Fibroblast of the aortic adventitia (primary cell): ENCODE measurements at regions not wholly inside any gene's neighbourhood (a gene's known extent, or its start where the extent isn't known, plus 50 kb on each side); places are given as distances from the start of the nearest gene placed in this dataset.

Experiments used
- DNase-seq: peaks from one replicate; pipeline ENCODE4 v3.0.0-alpha.2; 2010; ENCODE audit warnings: low read depth
- H3K4me3 ChIP-seq: 2 replicates; pipeline ENCODE4 v1.5.1; 2011; ENCODE audit warnings: low read depth, mild to moderate bottlenecking, control low read depth, low read length, moderate library complexity
- TF ChIP-seq, protein P1 (sequence below): IDR thresholded peaks from 2 replicates; pipeline ENCODE4 v1.5.1; 2011; ENCODE audit warnings: mild to moderate bottlenecking, low read length, control low read depth, inconsistent platforms; ENCODE audit not compliant: insufficient read depth

DNA sequence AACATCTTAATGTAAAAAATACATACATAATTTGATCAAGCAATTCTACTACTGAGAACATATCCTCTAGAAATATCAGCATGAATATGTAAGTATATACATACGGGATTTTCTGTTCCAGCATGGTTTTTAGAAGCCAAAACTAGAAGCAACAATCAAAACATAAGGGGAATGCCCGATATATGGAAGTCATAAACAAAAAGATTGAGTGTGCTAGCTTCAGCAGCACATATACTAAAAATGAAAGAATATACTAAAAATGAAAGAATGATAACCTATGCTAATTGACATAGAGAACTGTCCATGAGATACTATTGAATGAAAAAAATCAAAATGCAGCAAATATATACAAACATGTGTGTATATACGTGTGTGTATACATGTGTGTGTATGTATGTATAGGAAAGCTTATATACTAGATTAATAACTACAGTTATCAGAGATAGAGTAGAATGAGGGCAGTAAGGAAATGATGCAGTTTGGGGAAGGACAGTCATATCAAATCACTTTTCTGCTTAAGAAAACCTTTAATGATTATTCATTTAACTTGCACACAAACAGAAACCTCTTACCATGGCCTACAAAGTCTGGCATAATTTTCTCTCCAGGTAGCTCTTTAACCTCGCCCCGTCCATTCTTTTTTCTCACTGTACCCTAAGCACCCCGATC, 72.9 kb downstream of the NPY start:
- TF ChIP-seq, protein P1, sequence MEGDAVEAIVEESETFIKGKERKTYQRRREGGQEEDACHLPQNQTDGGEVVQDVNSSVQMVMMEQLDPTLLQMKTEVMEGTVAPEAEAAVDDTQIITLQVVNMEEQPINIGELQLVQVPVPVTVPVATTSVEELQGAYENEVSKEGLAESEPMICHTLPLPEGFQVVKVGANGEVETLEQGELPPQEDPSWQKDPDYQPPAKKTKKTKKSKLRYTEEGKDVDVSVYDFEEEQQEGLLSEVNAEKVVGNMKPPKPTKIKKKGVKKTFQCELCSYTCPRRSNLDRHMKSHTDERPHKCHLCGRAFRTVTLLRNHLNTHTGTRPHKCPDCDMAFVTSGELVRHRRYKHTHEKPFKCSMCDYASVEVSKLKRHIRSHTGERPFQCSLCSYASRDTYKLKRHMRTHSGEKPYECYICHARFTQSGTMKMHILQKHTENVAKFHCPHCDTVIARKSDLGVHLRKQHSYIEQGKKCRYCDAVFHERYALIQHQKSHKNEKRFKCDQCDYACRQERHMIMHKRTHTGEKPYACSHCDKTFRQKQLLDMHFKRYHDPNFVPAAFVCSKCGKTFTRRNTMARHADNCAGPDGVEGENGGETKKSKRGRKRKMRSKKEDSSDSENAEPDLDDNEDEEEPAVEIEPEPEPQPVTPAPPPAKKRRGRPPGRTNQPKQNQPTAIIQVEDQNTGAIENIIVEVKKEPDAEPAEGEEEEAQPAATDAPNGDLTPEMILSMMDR, result no peak
- no peak for DNase-seq
- no peak overlapping the region for H3K4me3 ChIP-seq

DNA sequence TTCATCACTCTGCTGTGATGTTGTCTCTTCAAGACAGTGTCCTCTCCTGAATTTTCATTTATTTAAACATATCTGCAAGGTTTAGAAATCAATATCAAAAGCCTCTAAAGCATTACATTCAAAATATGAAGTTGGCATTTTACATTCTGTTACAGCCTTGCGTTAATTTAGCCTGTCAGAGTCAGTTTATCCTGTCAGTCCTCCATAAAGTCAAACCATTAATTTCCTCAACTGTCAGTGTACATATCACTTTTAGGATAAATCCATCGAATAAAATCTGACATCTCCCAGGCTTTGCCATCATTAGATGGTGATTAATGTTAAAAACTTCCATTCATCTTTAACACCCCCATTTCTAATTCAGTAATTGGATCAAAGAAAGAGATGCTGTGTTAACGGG, 77.0 kb downstream of the NPY start:
- no peak for DNase-seq
- TF ChIP-seq, protein P1, result no peak
- no peak overlapping the region for H3K4me3 ChIP-seq

DNA sequence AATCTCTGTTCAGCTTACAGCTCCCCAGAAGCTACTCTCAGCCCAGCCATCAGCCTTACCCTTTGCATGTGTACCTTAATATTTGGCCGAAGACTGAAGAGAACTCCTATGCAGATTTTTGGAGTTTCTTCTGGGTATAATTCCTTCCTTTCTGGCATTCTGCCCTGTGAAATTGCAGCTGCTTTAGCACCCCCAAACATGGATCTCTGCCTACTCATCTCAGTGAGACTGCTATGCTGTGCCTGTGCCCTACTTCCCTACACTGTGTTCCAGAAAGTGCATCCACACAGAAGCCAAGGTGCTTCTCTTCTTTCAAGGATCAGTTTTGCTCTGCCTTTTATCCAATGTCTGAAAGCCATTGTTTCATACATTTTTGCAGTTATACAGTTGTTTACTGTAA, 81.6 kb downstream of the NPY start:
- no peak overlapping the region for H3K4me3 ChIP-seq
- DNase-seq, result no peak
- TF ChIP-seq, protein P1, result no peak

DNA sequence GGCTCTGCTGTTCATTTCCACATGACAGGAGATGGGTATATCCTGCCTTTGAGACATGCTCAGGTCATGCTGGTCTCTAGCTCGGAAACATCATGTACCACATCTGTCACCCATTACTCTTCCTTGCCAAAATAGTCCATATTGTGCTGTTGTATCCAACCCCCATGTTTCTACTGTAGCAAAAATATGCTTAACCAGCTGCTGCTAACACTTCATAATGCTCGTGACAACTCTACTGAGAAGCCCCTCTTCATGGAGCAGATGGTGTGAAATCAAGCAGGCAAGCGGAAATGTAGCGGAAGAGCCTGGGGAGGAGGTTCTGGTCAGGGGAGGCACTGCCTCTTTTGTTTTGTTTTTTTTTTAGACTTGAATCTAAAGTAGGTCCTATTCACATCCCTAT, 82.9 kb downstream of the NPY start:
- TF ChIP-seq, protein P1, result no peak
- no peak overlapping the region for H3K4me3 ChIP-seq
- no peak for DNase-seq

DNA sequence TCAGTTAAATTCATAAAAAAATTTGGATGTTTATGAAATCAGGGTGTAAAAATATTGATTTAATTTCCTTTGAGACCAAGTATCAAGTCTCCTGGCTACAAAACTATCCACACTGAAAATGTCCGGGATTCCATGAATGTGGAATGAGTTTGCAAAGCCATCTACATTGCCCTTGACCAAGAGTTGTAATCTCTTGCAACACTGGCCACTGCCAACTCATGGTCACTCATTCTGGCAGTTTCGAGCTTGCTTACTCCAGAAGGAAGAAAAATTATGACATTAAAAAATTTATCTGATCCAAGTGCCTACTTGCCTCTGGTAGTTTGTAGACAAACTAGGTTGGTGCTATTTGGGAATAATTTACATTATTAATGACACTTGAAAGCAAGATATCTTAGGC, 84.2 kb downstream of the NPY start:
- TF ChIP-seq, protein P1, result no peak
- no peak overlapping the region for H3K4me3 ChIP-seq
- DNase-seq, result no peak

DNA sequence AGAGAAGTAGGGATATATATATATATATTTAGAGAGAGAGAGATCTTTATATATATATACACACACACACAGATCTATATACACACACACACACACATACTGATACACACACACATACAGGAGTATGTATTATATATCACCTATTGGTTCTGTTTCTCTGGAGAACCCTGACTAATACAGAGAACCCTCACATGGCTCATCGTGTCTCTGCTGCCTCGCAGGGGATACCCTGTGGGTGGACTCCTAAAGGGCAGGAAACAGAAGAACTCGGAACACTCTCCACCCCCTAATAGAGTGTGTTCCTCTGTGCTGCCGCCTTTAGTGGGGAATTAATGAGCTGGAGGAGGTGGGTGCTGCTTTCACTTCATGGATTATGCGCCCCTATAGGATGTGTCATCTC, 86.6 kb downstream of the NPY start:
- no peak overlapping the region for H3K4me3 ChIP-seq
- TF ChIP-seq, protein P1, result no peak
- DNase-seq, result no peak
